ENCODE measurements at regions not wholly inside any gene's neighbourhood (a gene's known extent, or its start where the extent isn't known, plus 50 kb on each side); places are given as distances from the start of the nearest gene placed in this dataset.

- no peak for TF ChIP-seq CTCF (IDR thresholded peaks at IDR 0.05)
- TF ChIP-seq POLR2AphosphoS5 (IDR thresholded peaks at IDR 0.05; ENCODE audit: insufficient read depth in 1 of 2, low read depth in 1 of 2), result no peak
These were observed 81.4 kb downstream of the ATPSCKMT start for GRCh38 chr5:10168254-10168653.
